ENCODE measurements at regions not wholly inside any gene's neighbourhood (a gene's known extent, or its start where the extent isn't known, plus 50 kb on each side); places are given as distances from the start of the nearest gene placed in this dataset.

DNA sequence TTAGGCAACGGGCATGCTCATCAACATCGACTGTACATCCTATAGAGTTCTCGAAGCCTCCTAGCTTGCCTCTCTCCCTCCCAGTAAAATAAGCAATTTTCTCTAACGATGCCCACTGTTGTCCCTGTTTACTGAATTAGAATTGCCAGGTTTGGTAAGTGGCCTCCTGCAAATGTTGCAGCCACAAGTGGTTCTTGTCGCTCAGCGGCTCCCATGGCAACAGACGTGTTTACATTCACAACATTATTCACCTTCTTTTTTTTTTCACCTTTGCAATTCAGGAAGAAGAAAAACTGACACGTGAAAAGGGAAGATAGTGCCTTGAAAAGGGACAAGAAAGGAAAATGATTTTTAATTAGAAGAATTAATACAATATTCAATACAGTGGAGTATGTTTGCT, 100.9 kb upstream of the PKP2 start:
- DNase-seq (ENCODE audit: extremely low spot score in 2 of 2): no peak
- Histone ChIP-seq H3K4me1 (no peaks in the 10 kb centered on the region), H3K27ac (no peak overlapping the region), H3K27me3 (no peaks in the 10 kb centered on the region), H3K4me3 (no peak overlapping the region), H3K9me3 (no peaks in the 10 kb centered on the region), H3K36me3 (no peaks in the 10 kb centered on the region)
- intact Hi-C loops (cut with DNase I): no loop called here
- TF ChIP-seq POLR2A (IDR thresholded peaks at IDR 0.05): no peak
- TF ChIP-seq, protein P1, sequence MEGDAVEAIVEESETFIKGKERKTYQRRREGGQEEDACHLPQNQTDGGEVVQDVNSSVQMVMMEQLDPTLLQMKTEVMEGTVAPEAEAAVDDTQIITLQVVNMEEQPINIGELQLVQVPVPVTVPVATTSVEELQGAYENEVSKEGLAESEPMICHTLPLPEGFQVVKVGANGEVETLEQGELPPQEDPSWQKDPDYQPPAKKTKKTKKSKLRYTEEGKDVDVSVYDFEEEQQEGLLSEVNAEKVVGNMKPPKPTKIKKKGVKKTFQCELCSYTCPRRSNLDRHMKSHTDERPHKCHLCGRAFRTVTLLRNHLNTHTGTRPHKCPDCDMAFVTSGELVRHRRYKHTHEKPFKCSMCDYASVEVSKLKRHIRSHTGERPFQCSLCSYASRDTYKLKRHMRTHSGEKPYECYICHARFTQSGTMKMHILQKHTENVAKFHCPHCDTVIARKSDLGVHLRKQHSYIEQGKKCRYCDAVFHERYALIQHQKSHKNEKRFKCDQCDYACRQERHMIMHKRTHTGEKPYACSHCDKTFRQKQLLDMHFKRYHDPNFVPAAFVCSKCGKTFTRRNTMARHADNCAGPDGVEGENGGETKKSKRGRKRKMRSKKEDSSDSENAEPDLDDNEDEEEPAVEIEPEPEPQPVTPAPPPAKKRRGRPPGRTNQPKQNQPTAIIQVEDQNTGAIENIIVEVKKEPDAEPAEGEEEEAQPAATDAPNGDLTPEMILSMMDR (IDR thresholded peaks at IDR 0.05): no peak
- TF ChIP-seq POLR2AphosphoS5 (IDR thresholded peaks at IDR 0.05; ENCODE audit: insufficient read depth in 1 of 2, low read depth in 1 of 2): no peak

DNA sequence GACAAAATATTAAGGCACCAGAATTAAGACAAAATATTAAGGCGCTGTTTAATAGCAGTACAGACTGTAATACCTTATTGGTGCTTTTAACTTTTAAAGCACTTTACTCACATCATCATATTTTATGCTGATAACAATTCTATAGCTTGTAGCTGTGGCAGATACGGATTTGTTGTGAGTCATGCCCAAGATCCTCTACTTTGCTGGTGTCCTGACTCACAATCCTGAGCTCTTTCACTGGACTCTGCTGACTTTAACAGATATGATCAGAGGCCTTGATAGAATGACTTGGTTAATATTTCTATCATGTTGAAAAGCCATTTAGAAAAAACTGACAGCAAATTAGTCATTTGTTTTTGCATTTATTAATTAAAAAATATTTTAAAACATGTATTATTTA, 99.0 kb upstream of the PKP2 start:
- TF ChIP-seq POLR2A (IDR thresholded peaks at IDR 0.05): no peak
- TF ChIP-seq, protein P1 (IDR thresholded peaks at IDR 0.05): no peak
- no peak for TF ChIP-seq POLR2AphosphoS5 (IDR thresholded peaks at IDR 0.05; ENCODE audit: insufficient read depth in 1 of 2, low read depth in 1 of 2)

DNA sequence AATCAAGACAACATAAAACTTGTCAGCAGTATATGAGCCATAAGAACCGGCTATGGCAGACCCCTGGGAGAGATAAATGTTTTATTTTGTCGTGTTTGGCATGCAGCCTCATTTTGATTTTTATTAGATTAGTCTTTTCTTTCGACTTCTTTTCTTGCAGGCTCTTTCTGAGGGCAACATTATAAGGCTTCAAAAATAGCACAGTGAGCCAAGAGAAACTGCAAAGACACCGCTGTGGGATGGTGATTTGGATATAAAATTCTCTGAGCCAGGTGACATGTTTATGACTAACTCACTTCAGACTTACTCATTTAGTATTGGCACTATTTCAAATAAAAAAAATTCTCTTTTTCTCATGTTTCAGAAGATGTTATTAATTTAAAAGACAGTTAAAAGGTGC, 96.8 kb upstream of the PKP2 start:
- intact Hi-C loops (cut with DNase I): no loop called here
- TF ChIP-seq POLR2AphosphoS5 (IDR thresholded peaks at IDR 0.05; ENCODE audit: insufficient read depth in 1 of 2, low read depth in 1 of 2) (no peak), POLR2A (IDR thresholded peaks at IDR 0.05) (no peak)
- TF ChIP-seq, protein P1 (IDR thresholded peaks at IDR 0.05): no peak
- DNase-seq (ENCODE audit: extremely low spot score in 2 of 2): no peak

More for the DNA sequence above, 99.0 kb upstream of the PKP2 start:
- intact Hi-C loops (cut with DNase I): no loop called here
- H3K4me3 ChIP-seq: no peak overlapping the region
- no peak for DNase-seq (ENCODE audit: extremely low spot score in 2 of 2)
- H3K9me3 ChIP-seq: no peaks in the 10 kb centered on the region
- H3K27me3 ChIP-seq: no peaks in the 10 kb centered on the region
- H3K4me1 ChIP-seq: no peaks in the 10 kb centered on the region
- H3K36me3 ChIP-seq: no peaks in the 10 kb centered on the region
- no peak overlapping the region for H3K27ac ChIP-seq

DNA sequence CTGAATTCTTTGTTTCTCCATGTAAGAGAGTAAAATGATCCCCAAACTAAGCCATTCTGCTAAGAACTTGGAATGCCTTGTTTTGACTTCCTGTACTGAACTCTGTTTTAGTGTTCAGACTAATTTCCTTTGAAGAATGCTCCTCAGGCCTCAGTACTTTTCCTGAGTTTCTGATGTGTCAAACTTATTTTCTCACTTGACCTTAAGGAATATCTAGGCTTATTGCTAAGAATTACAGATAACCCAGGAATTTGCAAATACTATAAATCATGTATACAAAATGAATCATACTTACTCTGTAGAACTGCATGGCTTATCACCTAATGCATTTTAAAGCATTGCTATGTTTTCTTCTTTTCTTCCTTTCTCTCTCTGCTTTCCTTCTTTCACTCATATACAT, 93.1 kb upstream of the PKP2 start:
- DNase-seq (ENCODE audit: extremely low spot score in 2 of 2): no peak
- Histone ChIP-seq H3K4me3 (no peak overlapping the region), H3K27ac (no peak overlapping the region), H3K27me3 (no peaks in the 10 kb centered on the region), H3K9me3 (no peaks in the 10 kb centered on the region), H3K4me1 (no peaks in the 10 kb centered on the region), H3K36me3 (no peaks in the 10 kb centered on the region)
- TF ChIP-seq POLR2AphosphoS5 (IDR thresholded peaks at IDR 0.05; ENCODE audit: insufficient read depth in 1 of 2, low read depth in 1 of 2) (no peak), POLR2A (IDR thresholded peaks at IDR 0.05) (no peak)
- TF ChIP-seq, protein P1 (IDR thresholded peaks at IDR 0.05): no peak
- intact Hi-C loops (cut with DNase I): no loop called here

More for the DNA sequence above, 96.8 kb upstream of the PKP2 start:
- H3K9me3 ChIP-seq: no peaks in the 10 kb centered on the region
- H3K4me1 ChIP-seq: no peaks in the 10 kb centered on the region
- H3K27me3 ChIP-seq: no peaks in the 10 kb centered on the region
- H3K36me3 ChIP-seq: no peaks in the 10 kb centered on the region
- no peak overlapping the region for H3K27ac ChIP-seq
- H3K4me3 ChIP-seq: no peak overlapping the region

DNA sequence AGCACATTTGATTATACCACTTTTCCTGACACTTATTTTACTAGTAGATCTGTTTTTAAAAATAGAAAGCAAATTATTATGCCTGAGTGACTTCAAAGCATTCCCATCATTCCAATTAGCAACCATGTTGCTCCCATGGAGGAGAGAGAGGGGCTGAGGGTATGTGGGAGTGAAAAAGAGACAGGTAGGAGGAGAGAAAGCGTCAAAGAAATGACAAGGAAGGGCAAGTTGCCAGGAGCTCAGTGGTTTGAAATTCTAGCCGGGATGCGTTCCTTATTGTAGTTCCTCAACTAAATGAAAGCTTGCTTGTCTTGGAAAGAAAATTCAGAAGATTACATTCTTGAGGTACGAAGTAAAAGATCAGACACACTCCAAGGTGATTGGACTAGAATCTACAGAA, 92.4 kb upstream of the PKP2 start:
- H3K4me3 ChIP-seq: no peak overlapping the region
- no peaks in the 10 kb centered on the region for H3K9me3 ChIP-seq
- TF ChIP-seq POLR2A (IDR thresholded peaks at IDR 0.05) (no peak), POLR2AphosphoS5 (IDR thresholded peaks at IDR 0.05; ENCODE audit: insufficient read depth in 1 of 2, low read depth in 1 of 2) (no peak)
- TF ChIP-seq, protein P1 (IDR thresholded peaks at IDR 0.05): no peak
- no peaks in the 10 kb centered on the region for H3K27me3 ChIP-seq
- intact Hi-C loops (cut with DNase I): no loop called here
- no peaks in the 10 kb centered on the region for H3K36me3 ChIP-seq
- H3K4me1 ChIP-seq: no peaks in the 10 kb centered on the region
- no peak overlapping the region for H3K27ac ChIP-seq
- no peak for DNase-seq (ENCODE audit: extremely low spot score in 2 of 2)
